ENCODE measurements at regions not wholly inside any gene's neighbourhood (a gene's known extent, or its start where the extent isn't known, plus 50 kb on each side); places are given as distances from the start of the nearest gene placed in this dataset.
A peak's percentile ranks its signal among the peaks of the same experiment; 100 is the strongest.

GRCh38 chr21:21631961-21632360 lies 633.8 kb downstream of the NCAM2 start:
- H3K4me3 ChIP-seq (ENCODE audit: low read depth, low read length), result no peak overlapping the region
- peak; percentile 11 for DNase-seq (ENCODE audit: low read depth, low spot score)
- TF ChIP-seq, protein P1, sequence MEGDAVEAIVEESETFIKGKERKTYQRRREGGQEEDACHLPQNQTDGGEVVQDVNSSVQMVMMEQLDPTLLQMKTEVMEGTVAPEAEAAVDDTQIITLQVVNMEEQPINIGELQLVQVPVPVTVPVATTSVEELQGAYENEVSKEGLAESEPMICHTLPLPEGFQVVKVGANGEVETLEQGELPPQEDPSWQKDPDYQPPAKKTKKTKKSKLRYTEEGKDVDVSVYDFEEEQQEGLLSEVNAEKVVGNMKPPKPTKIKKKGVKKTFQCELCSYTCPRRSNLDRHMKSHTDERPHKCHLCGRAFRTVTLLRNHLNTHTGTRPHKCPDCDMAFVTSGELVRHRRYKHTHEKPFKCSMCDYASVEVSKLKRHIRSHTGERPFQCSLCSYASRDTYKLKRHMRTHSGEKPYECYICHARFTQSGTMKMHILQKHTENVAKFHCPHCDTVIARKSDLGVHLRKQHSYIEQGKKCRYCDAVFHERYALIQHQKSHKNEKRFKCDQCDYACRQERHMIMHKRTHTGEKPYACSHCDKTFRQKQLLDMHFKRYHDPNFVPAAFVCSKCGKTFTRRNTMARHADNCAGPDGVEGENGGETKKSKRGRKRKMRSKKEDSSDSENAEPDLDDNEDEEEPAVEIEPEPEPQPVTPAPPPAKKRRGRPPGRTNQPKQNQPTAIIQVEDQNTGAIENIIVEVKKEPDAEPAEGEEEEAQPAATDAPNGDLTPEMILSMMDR (IDR thresholded peaks at IDR 0.05; ENCODE audit: low read depth, low read length), result no peak
- in situ Hi-C loops (cut with HindIII; ENCODE audit: low sequenced_read_pairs), result no loop called here

DNA sequence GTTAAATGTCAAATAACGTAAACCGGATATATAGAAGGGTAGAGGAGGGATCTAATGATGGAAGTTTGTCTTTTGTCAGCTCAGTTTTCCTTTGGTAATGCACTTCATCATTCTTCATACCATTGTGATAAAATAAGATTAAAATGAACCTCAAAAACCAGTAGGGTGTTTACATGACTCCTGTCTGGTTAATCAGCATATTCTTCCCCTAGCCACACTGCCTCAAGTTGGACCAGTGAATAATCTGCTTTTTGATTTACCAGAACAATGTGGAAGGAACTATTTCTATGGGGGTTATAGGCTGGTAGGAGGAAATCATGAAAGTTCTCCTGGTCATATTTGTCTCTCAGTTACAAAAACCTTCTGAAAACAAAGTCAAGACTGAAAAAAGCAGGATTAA lies 634.7 kb downstream of the NCAM2 start:
- no peak for DNase-seq (ENCODE audit: low read depth, low spot score)
- no peak overlapping the region for H3K4me3 ChIP-seq (ENCODE audit: low read depth, low read length)
- TF ChIP-seq, protein P1 (IDR thresholded peaks at IDR 0.05; ENCODE audit: low read depth, low read length), result no peak
- in situ Hi-C loops (cut with HindIII; ENCODE audit: low sequenced_read_pairs), result no loop called here

DNA sequence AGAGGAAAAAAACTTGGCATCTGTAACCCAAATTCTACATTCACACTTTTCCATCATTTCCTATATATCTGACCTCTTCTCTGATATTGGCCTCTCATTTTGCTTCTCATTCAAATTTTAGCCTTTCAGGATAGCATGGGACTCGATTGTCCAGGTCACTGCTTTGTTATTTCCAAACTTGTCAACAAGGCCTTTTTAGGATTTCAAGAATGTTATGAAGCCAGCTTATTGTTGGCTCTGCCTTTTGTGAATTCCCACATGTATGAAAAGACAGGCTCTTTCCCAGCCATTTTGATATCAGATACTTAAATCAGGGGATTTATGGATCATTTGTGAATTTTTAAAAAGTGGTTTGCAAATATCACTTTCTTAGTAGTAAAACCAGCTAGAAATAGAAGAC lies 663.5 kb downstream of the NCAM2 start:
- no peak for DNase-seq (ENCODE audit: low read depth, low spot score)
- in situ Hi-C loops (cut with HindIII; ENCODE audit: low sequenced_read_pairs), result no loop called here
- no peak overlapping the region for H3K4me3 ChIP-seq (ENCODE audit: low read depth, low read length)
- TF ChIP-seq, protein P1 (IDR thresholded peaks at IDR 0.05; ENCODE audit: low read depth, low read length), result no peak

DNA sequence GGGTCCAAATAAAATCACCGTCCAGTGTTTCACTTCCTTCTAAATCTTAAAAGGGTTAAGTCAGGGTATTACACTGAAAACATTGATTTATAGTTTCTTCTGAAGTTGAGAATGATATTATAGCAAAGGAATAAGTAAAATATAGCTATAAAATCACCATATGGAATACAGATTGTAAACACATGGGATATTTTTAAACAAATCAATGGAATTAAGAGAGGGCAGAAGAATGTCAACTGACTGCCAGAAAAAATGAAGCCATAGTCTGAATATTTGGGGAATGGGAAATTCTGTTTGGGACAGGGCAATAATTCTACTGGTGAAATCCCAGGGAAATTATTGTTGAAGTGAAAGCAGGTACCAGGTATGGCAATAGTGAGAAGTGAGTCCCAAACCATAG lies 664.6 kb downstream of the NCAM2 start:
- in situ Hi-C loops (cut with HindIII; ENCODE audit: low sequenced_read_pairs), result no loop called here
- DNase-seq (ENCODE audit: low read depth, low spot score), result no peak
- TF ChIP-seq, protein P1 (IDR thresholded peaks at IDR 0.05; ENCODE audit: low read depth, low read length), result no peak
- H3K4me3 ChIP-seq (ENCODE audit: low read depth, low read length), result no peak overlapping the region

GRCh38 chr21:21664871-21665270 lies 666.7 kb downstream of the NCAM2 start:
- H3K4me3 ChIP-seq (ENCODE audit: low read depth, low read length), result no peak overlapping the region
- no peak for DNase-seq (ENCODE audit: low read depth, low spot score)
- TF ChIP-seq, protein P1 (IDR thresholded peaks at IDR 0.05; ENCODE audit: low read depth, low read length), result no peak
- in situ Hi-C loops (cut with HindIII; ENCODE audit: low sequenced_read_pairs), result no loop called here

GRCh38 chr21:21666689-21667088 lies 668.5 kb downstream of the NCAM2 start:
- no peak for DNase-seq (ENCODE audit: low read depth, low spot score)
- TF ChIP-seq, protein P1 (IDR thresholded peaks at IDR 0.05; ENCODE audit: low read depth, low read length), result no peak
- no peak overlapping the region for H3K4me3 ChIP-seq (ENCODE audit: low read depth, low read length)
- in situ Hi-C loops (cut with HindIII; ENCODE audit: low sequenced_read_pairs), result no loop called here

- no peak overlapping the region for H3K4me3 ChIP-seq (ENCODE audit: low read depth, low read length)
- DNase-seq (ENCODE audit: low read depth, low spot score), result no peak
- TF ChIP-seq, protein P1 (IDR thresholded peaks at IDR 0.05; ENCODE audit: low read depth, low read length), result no peak
- in situ Hi-C loops (cut with HindIII; ENCODE audit: low sequenced_read_pairs), result no loop called here
Observed at GRCh38 chr21:21668198-21668597, 670.0 kb downstream of the NCAM2 start.
